ENCODE measurements at regions not wholly inside any gene's neighbourhood (a gene's known extent, or its start where the extent isn't known, plus 50 kb on each side); places are given as distances from the start of the nearest gene placed in this dataset.

DNA sequence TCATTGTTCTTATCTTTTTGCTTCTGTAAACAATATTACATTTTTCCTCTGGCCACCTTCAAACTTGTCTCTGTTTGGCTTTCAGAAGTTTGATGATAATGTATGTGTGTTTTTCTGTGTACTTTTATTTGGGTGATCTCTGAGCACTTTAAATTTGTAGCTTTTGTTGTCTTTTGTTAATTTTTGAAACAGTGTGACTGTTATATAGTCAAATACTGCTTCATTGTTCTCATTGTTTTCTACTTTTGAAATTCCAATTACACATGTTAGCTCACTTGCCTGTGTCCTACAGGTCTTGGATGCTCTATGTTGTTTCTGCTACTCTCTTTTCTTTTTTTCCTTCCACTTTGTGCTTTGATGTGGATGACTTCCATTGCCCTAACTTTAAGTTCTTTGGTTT is 460.1 kb upstream of the KHDRBS2 start:
- TF ChIP-seq, protein P1, sequence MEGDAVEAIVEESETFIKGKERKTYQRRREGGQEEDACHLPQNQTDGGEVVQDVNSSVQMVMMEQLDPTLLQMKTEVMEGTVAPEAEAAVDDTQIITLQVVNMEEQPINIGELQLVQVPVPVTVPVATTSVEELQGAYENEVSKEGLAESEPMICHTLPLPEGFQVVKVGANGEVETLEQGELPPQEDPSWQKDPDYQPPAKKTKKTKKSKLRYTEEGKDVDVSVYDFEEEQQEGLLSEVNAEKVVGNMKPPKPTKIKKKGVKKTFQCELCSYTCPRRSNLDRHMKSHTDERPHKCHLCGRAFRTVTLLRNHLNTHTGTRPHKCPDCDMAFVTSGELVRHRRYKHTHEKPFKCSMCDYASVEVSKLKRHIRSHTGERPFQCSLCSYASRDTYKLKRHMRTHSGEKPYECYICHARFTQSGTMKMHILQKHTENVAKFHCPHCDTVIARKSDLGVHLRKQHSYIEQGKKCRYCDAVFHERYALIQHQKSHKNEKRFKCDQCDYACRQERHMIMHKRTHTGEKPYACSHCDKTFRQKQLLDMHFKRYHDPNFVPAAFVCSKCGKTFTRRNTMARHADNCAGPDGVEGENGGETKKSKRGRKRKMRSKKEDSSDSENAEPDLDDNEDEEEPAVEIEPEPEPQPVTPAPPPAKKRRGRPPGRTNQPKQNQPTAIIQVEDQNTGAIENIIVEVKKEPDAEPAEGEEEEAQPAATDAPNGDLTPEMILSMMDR (conservative IDR thresholded peaks at IDR 0.05): no peak
- TF ChIP-seq EZH2 (IDR thresholded peaks at IDR 0.05; ENCODE audit: low read depth): no peak
